Ovary (tissue), 7 donors: ENCODE measurements at regions not wholly inside any gene's neighbourhood (a gene's known extent, or its start where the extent isn't known, plus 50 kb on each side); places are given as distances from the start of the nearest gene placed in this dataset.
"Not testable (repeated sequence)": the region's sequence is repeated elsewhere in the genome, so short reads cannot be mapped to it uniquely, and the experiment has no call there.

Experiments used
- DNase-seq, 5 donors: peaks; one replicate each; pipeline ENCODE4 v3.0.0-alpha.2; 2019 to 2020
- H3K27ac ChIP-seq, 2 donors: fragments of 200-600 bp; one replicate each; pipeline versions ENCODE4 v1.5.1 to v1.8.0; 2019 to 2022
- H3K27me3 ChIP-seq: fragments of 200-600 bp; one replicate; pipeline ENCODE4 v1.8.0; 2022
- H3K36me3 ChIP-seq: fragments of 200-600 bp; sonication (generic); one replicate; pipeline ENCODE4 v1.5.1; 2019
- H3K4me1 ChIP-seq: one replicate; pipeline ENCODE4 v1.8.1; 2013; ENCODE audit warnings: mild to moderate bottlenecking, moderate library complexity; ENCODE audit not compliant: insufficient read depth
- H3K4me3 ChIP-seq: fragments of 200-600 bp; sonication (generic); one replicate; pipeline ENCODE4 v1.5.1; 2017
- H3K9me3 ChIP-seq, 2 donors: fragments of 200-600 bp in 1 of 2; sonication (generic) in 1 of 2; one replicate each; pipeline versions ENCODE4 v1.5.1 to v1.8.1; 2013 to 2019; ENCODE audit warnings: mild to moderate bottlenecking in 1 of 2, moderate library complexity in 1 of 2
- CTCF ChIP-seq, 3 donors: fragments of 450-650 bp in 2 of 3; fragments of 200-600 bp in 1 of 3; IDR thresholded peaks; one replicate each; pipeline versions ENCODE4 v1.5.1 to v1.8.0; 2016 to 2022; ENCODE audit warnings: antibody characterized with exemption in 3 of 3, mild to moderate bottlenecking in 1 of 3
- EP300 ChIP-seq: sonication (generic); formaldehyde crosslinking; IDR thresholded peaks from one replicate; pipeline ENCODE4 v1.6.1; 2017; ENCODE audit warnings: antibody characterized with exemption
- POLR2A ChIP-seq: fragments of 450-650 bp; IDR thresholded peaks from one replicate; pipeline ENCODE4 v1.6.1; 2017; ENCODE audit warnings: antibody characterized with exemption, mild to moderate bottlenecking, moderate library complexity
- WGBS, 3 donors: extraction: QIAGEN DNeasy Blood & Tissue Kit in 1 of 3; methylation state at CpG; one replicate each; pipeline versions ENCODE4 v1.1.5 to v1.1.7; 2013 to 2017; 5-methylcytosine and 5-hydroxymethylcytosine counted together
- intact Hi-C, 4 donors: fragments of 100-400 bp; cut with DNase I; formaldehyde crosslinking; loops; one replicate each; pipeline versions ENCODE4 v1.11.0 to v1.15.1; 2022 to 2023
- donor health status: DM: no; HTN: no; CAD: no; lungs with moderate emphysema.
- donor health status: DM: no; HTN: no; CAD: no.
- donor health status: Bipolar disorder and iron deficiency.
- donor health status: DM: no; HTN: no; CAD: no.
- donor health status: DM: yes; HTN: yes; CAD: no.

GRCh38 chr15:79160211-79160610 lies 69.6 kb upstream of the RASGRF1 start:
- Histone ChIP-seq H3K4me1 (no peaks in the 10 kb centered on the region), H3K36me3 (no peaks in the 10 kb centered on the region), H3K4me3 (no peak overlapping the region), H3K27me3 (no peaks in the 10 kb centered on the region), H3K9me3 (no peaks in the 10 kb centered on the region), H3K27ac (no peak overlapping the region)
- 62 to 77% (median 65%) methylated on average over 2 of the region's 2 CpGs for WGBS, 3 donors
- no peak for DNase-seq
- intact Hi-C loops, result no loop called here
- TF ChIP-seq POLR2A (no peak), EP300 (no peak), CTCF (IDR thresholded peaks at IDR 0.05) (no peak)

- TF ChIP-seq CTCF (IDR thresholded peaks at IDR 0.05) (no peak), POLR2A (no peak), EP300 (no peak)
- H3K27ac ChIP-seq, result no peak overlapping the region
- no peaks in the 10 kb centered on the region for H3K9me3 ChIP-seq
- no peaks in the 10 kb centered on the region for H3K27me3 ChIP-seq
- DNase-seq, result no peak
- WGBS, 3 donors, result 72 to 80% (median 76%) methylated on average over 12 to 13 of the region's 13 CpGs
- no peaks in the 10 kb centered on the region for H3K4me1 ChIP-seq
- H3K36me3 ChIP-seq, result no peaks in the 10 kb centered on the region
- no peak overlapping the region for H3K4me3 ChIP-seq
- intact Hi-C loops, result no loop called here
Observed at GRCh38 chr15:79157631-79158592, 67.3 kb upstream of the RASGRF1 start.

- intact Hi-C loops, result no loop called here
- H3K4me3 ChIP-seq, result no peak overlapping the region
- H3K36me3 ChIP-seq, result no peaks in the 10 kb centered on the region
- WGBS, 3 donors, result 74 to 89% (median 83%) methylated on average over 7 of the region's 7 CpGs
- no peaks in the 10 kb centered on the region for H3K9me3 ChIP-seq
- no peak overlapping the region for H3K27ac ChIP-seq
- no peaks in the 10 kb centered on the region for H3K4me1 ChIP-seq
- H3K27me3 ChIP-seq, result no peaks in the 10 kb centered on the region
- no peak for TF ChIP-seq POLR2A
- no peak for TF ChIP-seq EP300
- no peak for TF ChIP-seq CTCF (IDR thresholded peaks at IDR 0.05)
- no peak for DNase-seq
Observed at GRCh38 chr15:79156704-79157375, 66.3 kb upstream of the RASGRF1 start.

- Histone ChIP-seq H3K9me3 (no peaks in the 10 kb centered on the region), H3K4me1 (no peaks in the 10 kb centered on the region), H3K4me3 (no peak overlapping the region), H3K36me3 (no peaks in the 10 kb centered on the region), H3K27me3 (no peaks in the 10 kb centered on the region), H3K27ac (no peak overlapping the region)
- intact Hi-C loops, result no loop called here
- WGBS, 3 donors, result 5 to 20% (median 15%) methylated on average over 9 of the region's 9 CpGs
- TF ChIP-seq POLR2A (no peak), EP300 (no peak), CTCF (IDR thresholded peaks at IDR 0.05) (no peak)
- DNase-seq, result no peak
Observed at GRCh38 chr15:79154483-79155135, 64.0 kb upstream of the RASGRF1 start.

GRCh38 chr15:79144290-79144689 lies 53.7 kb upstream of the RASGRF1 start:
- H3K36me3 ChIP-seq, DNase-seq, intact Hi-C loops, H3K4me1 ChIP-seq, H3K27me3 ChIP-seq, H3K4me3 ChIP-seq, H3K27ac ChIP-seq, H3K9me3 ChIP-seq: not testable (repeated sequence)
- WGBS, 3 donors, result 87 to 96% (median 94%) methylated on average over 1 of the region's 1 CpG
